GM19035 (cell line): ENCODE measurements at regions not wholly inside any gene's neighbourhood (a gene's known extent, or its start where the extent isn't known, plus 50 kb on each side); places are given as distances from the start of the nearest gene placed in this dataset.

Experiments
- ATAC-seq: cut with Tn5 transposase; IDR thresholded peaks from one replicate; pipeline ENCODE4 v1.9.1; 2021; ENCODE audit not compliant: unreplicated experiment

DNA sequence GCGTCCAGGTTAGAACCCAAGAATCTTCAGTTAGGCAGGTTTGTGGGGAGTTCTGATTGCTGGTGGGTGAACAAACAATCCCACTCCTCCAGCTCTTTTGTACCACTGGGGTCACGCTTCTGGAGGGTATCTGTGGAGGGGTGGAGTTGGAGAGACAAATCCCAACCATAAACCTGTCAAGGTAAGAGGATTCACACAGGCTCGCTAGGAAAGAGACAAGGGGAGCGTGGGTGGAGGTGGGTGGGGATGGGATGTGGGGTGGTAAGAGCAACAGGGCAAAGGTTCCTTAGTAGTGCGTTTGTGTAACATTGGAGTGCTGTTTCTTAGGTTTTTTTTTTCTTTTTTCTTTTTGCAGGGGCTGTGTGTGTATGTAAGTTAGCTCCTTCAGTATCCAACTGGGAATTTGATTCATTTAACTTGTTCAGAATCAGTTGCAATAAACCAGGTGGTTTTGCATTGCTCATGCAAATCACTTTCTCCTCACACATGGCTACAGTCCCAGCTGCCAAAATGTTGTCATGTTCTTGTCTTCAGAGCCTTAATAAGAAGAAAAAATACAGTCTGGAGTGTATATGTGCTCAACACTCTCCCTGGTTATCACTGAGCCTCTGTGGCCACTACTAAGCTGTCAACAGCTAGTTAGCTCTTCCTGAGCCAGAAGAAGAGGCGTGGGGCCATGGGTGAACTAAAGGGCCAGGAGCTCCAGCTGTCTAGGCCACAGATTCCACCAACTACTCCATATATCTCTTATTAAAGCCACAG, 164.0 kb upstream of the RAD23B start:
- no peak for ATAC-seq

DNA sequence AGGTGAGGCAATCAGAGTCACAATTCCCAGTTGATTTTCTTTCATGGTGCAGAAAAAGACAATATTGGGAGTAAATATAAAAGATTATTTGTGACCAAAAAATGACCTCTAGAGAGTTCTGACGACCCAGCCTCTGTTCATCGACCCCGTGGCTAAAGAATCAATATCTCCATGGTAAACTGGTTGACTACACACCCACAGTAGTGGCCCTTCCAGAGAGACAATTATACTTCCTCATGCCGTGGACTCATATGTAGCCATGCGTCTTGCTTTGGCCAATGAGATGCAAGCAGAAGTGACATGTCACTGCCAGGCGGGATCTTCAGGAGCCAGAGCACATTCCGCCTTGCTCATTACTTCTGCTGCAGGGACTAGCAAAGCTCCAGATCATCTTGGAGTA, 163.3 kb upstream of the RAD23B start:
- ATAC-seq, result no peak

DNA sequence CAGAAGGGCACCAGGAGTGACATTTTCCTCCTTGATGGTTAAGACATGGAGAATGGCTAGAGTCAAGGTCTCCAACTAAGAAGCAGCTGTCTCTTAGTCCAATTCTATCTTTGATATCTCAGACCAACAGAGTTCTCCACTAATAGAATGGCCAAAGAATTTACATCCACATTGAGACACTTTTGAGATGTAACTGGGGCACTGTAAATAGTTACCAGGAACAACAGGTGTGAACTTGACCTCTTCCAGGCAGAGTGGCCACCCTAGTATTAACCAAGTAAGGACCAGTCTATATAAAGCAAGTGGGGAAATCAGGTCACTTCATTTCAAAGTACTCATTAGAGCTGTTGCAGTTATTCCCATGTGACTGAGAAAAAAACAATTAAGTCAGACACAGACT, 159.7 kb upstream of the RAD23B start:
- no peak for ATAC-seq

DNA sequence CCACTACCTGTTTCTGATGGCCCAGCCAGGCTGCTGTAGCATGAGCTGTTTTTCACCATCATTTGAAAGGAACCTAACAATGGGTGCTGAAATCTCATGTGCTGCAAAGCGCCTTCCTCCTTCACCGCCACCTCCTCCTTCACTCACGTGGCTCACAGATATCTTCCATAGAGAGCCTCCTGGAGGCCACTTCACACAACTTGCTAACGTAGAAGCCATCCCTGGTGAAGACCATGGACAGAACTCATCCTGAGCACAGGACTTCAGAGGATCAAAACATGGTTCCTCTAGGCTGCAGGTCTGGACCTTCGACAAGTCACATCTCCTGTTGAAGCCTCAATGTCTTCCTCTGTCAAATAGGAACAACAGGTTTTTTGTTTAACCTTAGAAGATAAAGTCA, 155.5 kb upstream of the RAD23B start:
- no peak for ATAC-seq

DNA sequence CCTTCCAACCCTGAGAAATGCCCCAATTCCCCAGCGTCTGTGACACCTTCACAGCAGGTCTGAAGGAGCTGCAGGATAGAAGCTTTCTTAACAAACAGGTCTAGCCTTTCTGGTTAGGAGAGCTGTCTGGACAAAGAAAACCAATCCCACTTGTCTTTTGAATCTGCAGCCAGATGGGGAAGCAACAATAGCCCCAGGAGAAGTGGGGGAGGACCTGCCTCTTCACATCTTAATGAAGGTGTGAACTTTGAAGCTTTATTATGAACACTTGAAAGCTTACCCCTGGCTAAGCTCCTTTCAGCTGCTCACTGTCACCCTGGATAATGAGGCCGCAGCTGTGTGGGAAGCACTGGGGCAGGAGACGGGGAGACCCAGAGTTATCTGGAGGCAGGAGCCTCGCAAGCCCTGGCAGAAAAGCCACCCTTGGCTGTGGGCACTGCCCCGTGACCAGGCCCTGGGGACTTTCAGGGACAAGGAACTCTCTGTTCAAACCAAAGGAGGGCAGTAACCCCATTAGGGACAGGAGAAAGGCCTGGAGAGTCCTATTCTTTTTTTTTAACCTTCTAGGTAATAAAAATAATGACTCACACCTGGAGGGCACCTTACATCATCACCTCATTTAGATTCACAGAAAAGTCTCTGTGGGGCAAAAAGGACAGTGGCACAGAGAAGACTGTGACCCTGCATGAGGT, 151.8 kb upstream of the RAD23B start:
- ATAC-seq, result no peak

DNA sequence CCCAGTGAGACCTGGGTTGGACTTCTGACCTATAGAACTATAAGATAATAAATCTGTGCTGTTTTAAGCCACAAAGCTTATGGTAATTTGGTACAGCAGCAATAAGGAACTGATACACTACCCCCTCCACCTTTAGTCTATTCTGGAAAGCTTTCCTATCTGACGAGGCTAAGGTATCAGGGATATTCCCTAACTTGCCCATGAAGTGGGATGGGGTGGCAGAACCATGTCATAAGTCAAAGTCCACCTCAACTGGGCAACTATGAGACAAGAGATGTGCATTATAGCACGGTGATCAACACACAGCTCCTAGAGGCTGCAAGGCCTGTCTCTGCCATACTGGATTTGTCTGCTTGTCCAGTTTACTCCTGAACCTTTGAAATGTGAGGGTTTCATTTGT, 146.8 kb upstream of the RAD23B start:
- ATAC-seq, result no peak

DNA sequence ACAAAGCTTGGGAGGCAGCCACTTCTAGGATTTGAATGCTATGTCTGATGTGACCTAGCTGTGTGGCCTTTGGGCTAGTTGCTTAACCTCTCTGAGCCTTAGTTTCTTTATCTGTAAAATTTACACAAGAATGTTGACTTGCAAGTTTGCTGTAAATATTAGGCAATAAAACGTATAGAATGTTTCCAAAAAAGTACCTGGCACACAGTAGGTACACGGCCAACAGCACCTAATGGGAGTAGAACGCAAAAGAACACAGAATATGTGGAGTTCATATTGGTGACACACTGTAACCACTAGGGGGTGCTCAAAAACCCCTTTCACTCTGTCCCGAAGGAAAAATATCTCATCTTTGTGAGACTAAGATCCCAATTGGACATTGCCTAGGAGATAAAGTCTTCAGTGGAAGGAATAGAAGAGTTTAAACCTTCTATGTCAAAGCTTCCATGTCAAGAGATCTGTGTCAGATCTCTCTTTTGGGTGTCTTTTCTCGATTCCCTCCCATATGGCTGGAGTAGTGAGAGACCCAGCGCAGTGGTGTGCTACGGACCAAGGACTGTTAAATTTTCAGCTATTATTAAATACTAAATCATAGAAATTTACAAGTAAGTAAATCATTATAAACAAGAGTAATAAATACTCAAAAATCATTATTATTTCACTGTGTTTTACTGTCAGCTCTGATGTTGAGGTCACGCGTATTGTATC, 145.4 kb upstream of the RAD23B start:
- ATAC-seq, result no peak

DNA sequence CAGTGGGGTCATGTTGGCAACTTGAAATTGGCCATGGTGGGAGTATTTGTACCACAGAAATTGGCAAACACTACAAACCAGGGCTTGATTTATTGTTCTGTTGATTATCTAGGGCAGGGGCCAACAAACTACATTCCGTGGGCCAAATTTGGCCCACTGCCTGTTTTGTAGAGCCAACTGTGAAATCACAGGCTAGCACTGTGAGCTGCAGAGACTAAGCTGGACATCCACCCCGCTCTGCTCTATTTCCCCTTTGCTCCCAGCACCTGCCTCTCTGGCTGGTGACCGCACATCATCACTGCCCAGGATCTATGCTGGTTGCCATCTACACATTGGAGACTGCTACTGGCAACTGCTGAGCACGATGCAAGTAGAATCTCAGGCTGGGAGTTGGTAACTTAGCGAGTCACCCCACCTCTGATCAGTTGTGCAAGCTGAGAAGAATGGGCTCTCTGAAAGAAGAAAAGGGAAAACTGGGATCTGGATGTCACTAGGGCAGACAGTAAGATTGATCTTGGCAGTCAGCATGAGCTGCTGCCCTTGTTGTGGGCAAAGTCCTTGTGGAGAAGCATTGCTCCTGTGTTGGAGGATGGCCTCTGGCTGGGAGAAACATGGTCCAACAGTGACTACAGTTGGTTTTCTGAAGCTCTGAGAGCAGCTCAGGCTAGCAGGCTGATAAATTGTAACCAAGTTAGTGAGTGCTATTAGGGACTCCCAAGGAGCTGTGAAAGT, 144.7 kb upstream of the RAD23B start:
- no peak for ATAC-seq

DNA sequence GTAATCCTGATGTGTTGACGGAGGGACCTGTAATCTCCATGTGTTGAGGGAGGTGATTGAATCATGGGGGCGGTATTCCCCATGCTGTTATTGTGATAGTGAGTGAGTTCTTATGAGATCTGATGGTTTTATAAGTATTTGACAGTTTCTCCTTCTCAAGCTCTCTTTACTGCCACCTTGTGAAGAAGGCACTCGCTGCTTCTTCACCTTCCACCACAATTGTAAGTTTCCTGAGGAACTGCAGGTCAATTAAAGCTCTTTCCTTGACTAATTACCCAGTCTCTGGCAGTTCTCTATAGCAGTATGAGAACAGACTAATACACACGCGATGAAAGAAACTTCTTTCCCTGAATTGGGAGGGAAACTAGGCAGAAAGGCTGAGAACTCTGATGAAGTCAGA, 141.1 kb upstream of the RAD23B start:
- no peak for ATAC-seq

DNA sequence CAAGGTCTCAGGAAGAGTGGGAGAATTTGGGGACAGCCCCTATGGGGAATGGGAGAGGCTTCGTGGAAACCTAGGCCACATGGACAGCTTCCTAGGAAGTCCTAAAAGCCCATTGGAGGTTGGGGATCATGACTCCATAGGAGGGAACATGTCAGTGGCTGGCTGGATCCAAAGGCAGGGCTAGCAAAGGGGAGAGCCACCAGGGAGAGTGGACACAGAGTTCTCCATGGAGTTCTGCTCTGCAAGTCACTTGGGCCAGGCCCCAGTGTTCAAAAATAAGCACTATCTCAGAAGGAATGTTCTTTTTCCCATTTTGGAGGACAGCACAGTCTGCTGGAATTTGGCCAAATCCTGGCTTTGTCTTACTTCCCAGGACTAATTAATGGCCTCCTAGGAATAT, 140.6 kb upstream of the RAD23B start:
- no peak for ATAC-seq

DNA sequence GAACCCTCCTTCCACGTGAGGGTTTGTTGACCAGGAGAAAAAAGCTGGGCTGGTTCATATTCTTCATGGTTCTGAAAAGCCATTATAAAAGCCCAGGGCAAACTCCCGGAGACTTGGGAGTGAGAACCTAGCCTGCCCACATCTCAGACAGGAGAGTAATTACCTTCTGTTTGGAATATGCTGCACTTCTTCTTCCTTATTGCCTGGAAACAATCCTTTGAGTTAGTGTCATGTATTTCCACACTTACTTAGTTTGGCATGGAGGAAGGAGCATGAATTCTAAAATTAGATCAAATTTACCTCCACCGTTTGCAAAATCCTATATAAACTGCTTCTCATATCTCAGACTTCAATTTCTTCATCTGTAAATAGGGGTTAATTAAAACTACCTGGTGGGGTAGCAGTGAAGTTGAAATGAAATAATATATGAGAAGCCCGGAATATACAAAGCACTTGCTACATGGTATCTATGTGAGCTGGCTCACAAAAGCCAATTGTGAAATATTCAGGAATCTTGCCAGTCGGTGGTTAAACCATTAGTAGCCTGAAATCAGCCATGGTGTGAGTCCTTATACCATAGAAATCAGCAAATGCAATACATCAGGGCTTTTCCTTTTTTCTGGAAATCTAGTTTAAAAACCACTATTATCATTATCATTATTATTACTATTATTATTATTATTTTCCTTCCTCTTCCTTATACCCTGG, 140.0 kb upstream of the RAD23B start:
- no peak for ATAC-seq

DNA sequence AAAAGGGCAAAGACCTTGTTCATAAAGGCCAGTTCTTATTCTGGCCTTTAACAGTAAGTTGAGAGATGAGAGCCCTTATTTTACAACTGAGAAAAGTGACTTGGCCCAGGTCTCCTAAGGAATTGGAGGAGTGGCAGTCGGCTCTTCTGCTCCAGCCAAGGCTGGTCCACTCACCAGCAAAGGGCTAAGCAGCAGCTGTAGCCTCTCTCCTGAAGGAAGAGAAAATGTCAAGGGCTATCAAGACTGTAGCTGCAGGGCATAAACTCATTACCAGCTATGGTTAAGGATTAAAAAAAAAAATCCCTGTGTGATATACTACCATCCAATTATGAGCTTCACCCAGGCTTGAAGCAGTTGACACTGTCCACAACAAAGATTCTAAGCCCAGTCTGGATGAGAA, 138.6 kb upstream of the RAD23B start:
- ATAC-seq, result no peak

DNA sequence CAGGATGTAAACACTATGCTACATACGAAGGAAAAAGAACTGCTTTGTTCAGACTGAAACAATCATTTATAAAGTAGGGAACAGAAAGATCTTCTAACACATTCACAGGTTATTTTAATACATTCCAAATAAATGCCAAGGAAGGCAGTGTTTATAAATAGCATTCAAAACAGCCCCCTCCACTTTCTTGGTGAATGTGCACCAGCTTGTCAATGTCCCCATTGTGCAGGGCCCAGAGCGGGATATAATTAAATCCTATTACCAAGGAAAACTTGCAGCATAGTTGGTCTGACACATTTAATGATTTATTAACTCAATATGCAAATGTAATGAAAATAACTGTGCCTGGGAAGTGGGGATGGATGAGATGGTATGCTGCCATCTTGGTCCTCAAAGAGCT, 135.9 kb upstream of the RAD23B start:
- no peak for ATAC-seq

DNA sequence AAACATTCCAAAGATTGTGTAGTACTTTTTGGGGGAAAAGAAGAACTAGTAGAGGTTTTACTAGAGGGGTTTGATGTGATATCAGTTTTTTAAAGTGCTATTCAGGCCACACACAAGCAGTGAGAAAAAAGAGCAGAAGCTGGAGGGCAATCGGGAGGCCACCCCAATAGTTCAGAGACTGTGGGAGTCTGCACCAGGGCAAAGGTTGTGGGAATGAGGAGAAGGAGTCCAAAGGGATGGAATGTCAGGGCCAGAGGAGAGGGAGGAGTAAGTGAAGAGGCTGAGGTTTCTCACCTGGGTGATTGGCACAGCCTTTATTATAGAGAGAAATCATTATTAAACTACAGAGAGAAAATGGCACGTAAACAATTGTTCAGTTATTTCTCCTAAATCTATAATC, 134.9 kb upstream of the RAD23B start:
- ATAC-seq, result no peak

DNA sequence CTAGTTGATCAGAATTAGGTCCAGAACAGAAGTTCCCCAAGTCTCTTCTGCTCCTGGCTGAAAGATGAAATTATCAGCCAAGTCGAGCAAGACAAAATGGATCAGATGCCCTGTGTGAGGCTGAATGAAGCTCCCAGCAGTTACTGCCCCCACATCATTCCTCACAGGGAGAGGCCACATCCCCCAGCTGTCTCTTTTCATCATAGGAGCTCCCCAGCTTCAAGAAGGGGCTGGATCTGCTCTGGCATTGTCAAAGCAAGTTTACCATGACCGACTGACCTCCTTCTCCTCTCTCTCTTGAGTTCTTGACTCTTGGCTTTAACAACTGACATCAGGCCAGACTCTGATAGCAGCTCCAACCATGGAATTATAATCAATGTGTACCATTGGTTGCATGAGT, 133.3 kb upstream of the RAD23B start:
- ATAC-seq, result no peak

DNA sequence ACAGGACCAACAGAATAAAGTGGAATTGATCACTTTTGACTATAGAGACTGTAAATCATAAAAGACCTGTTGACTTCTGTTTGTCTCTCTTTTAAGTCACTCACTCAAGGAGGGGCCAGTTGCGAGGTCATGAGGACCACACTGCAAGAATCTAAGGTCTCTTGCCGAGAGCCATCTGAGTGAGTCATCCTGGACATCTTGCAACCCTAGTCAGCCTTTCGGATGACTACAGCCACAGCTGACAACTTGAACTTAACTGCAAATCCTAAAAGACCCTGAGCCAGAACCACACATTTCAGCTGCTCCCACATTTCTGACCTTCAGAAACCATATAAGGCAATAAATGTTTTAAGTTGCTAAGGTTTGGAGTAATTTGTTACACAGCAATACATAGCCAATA, 129.7 kb upstream of the RAD23B start:
- ATAC-seq, result no peak

DNA sequence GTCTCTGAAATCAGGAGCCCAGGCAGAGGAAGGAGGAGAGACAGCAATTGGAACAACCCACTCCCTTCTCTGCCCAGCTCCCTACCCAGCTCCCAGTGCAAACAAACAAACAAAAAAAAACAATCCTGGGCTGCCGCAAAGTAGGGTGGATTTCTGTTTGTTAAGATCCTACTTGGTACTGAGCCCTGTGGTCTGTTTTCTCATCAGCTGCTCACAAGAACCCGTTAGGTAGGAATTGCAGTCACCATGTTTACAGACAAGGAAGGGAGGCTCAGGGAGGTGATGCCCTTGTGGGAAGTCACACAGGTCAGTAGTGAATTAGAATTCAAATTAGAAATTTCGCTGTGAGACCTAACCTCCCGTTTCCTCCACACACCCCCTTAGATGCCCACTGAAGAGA, 128.8 kb upstream of the RAD23B start:
- ATAC-seq, result no peak

DNA sequence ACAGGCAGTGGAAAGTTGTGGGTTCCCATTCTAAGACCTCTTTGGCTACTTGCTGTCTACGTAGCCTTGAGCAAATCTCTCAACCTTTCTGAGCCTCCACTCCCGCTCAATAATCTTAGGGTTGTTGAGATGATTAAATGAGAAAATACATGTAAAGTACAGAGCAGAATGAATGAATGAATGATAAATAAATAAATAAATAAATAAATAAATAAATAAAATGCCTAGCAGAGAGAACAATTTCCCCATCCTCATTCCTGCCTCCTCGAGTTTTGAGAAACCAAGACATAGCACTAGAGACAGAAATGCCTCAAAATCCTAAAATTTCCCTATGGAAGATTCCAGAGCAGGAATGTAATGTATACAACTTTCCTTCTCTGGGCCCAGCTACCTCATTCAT, 128.3 kb upstream of the RAD23B start:
- no peak for ATAC-seq

DNA sequence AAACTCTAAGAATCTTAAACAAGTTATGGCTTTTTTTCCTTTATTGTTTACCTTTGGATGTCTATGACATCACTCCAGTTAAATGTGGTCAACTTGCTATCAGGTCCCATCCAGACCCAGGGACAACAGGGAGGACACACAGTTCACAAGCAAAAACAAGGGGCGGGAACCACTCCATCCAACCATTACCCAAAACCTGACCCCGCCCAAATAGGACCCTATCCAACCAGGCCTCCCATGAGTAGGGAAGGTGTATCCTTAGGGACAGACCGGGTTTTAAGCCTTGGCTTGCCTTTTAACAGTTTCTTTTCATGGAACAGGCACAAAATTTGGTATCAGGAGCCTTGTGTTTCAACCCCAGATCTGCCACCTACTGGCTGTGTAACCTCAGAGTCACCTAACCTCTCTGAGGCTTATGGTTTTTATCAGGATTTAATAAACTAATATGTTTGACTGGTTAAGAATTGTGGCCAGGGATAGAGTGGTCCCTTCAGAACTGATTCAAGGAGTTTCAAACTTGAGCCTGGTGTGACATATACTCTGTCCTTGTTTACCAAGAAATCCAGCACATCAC, 127.7 kb upstream of the RAD23B start:
- ATAC-seq, result no peak

DNA sequence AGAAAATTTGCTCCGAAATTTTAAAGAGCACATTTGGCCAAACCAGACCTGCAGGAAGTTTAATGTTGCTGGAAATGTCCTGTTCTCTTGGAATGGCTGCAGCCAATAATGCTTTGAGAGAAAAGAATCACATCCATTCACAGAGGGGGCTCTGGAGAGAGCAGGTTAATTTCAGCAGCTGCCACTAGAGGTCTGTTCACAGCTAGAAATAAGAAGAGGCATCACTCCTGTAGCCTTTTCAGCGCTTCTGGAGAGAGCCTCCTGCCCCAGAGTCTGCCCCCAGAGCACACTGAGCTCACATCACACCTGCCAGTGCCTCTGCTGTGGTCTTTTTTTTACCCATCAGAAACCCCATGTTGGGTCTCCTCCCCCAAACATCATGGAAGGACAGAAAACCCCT, 124.8 kb upstream of the RAD23B start:
- ATAC-seq, result peak; percentile 82

DNA sequence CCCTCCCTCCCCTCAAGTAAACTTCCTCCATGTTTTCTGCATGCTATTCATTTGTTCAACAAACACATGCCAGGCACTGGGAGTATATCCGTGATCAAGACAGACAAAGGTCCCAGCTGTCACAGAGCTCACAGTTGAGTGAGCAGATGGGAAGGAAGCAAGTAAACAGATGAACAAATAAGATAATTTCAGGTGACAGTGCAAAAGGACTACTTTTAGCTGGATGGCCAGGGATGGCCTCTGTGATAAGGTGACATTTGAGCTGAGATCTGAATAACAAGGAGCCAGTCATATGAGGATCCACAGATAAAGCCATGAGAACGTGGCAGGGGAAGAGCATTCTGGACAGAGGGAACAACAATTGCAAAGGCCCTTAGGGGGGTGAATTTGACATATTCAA, 121.7 kb upstream of the RAD23B start:
- ATAC-seq, result no peak
